H9 (cell line): ENCODE measurements at regions not wholly inside any gene's neighbourhood (a gene's known extent, or its start where the extent isn't known, plus 50 kb on each side); places are given as distances from the start of the nearest gene placed in this dataset.

Source experiments
- DNase-seq: peaks from one replicate; pipeline ENCODE4 v3.0.0-alpha.2; 2017
- H2AFZ ChIP-seq: one replicate; pipeline ENCODE4 v1.6.1; 2013; ENCODE audit warnings: mild to moderate bottlenecking, low read length, control low read depth, moderate library complexity
- H2AK5ac ChIP-seq: 2 replicates; pipeline ENCODE4 v1.6.1; 2013; ENCODE audit warnings: low read length, control low read depth, mixed read lengths; ENCODE audit not compliant: insufficient read length
- H2BK120ac ChIP-seq: one replicate; pipeline ENCODE4 v1.6.1; 2013; ENCODE audit warnings: low read depth, mild to moderate bottlenecking, low read length, control low read depth, inconsistent platforms; ENCODE audit not compliant: poor library complexity, severe bottlenecking
- H2BK12ac ChIP-seq: 2 replicates; pipeline ENCODE4 v1.6.1; 2013; ENCODE audit warnings: low read length, control low read depth, mixed read lengths, low read depth; ENCODE audit not compliant: insufficient read length
- H2BK15ac ChIP-seq: 2 replicates; pipeline ENCODE4 v1.6.1; 2013; ENCODE audit warnings: low read depth, low read length, control low read depth
- H2BK20ac ChIP-seq: one replicate; pipeline ENCODE4 v1.6.1; 2013; ENCODE audit warnings: low read depth, mild to moderate bottlenecking, low read length, control low read depth, inconsistent platforms; ENCODE audit not compliant: poor library complexity, severe bottlenecking
- H2BK5ac ChIP-seq: 2 replicates; pipeline ENCODE4 v1.6.1; 2013; ENCODE audit warnings: low read length, control low read depth, mixed read lengths; ENCODE audit not compliant: insufficient read length
- H3K14ac ChIP-seq: 2 replicates; pipeline ENCODE4 v1.6.1; 2013; ENCODE audit warnings: low read length, control low read depth; ENCODE audit not compliant: insufficient read depth
- H3K18ac ChIP-seq: 2 replicates; pipeline ENCODE4 v1.6.1; 2013; ENCODE audit warnings: low read depth, mild to moderate bottlenecking, mixed read lengths, low read length, control low read depth; ENCODE audit not compliant: insufficient read length
- H3K23ac ChIP-seq: 2 replicates; pipeline ENCODE4 v1.6.1; 2013; ENCODE audit warnings: low read length, control low read depth, mixed read lengths, low read depth; ENCODE audit not compliant: insufficient read length
- H3K23me2 ChIP-seq: 2 replicates; pipeline ENCODE4 v1.6.1; 2013; ENCODE audit warnings: low read depth, mild to moderate bottlenecking, mixed read lengths, low read length, control low read depth; ENCODE audit not compliant: insufficient read length, poor library complexity, severe bottlenecking
- H3K27ac ChIP-seq: 2 replicates; pipeline ENCODE4 v1.5.1; 2013; ENCODE audit warnings: low read length, control low read depth, mixed read lengths, low read depth; ENCODE audit not compliant: insufficient read length
- H3K27me3 ChIP-seq: 2 replicates; pipeline ENCODE4 v1.6.1; 2013; ENCODE audit warnings: low read length, control low read depth, inconsistent platforms; ENCODE audit not compliant: insufficient read depth
- H3K4ac ChIP-seq: 2 replicates; pipeline ENCODE4 v1.6.1; 2013; ENCODE audit warnings: low read depth, mild to moderate bottlenecking, control low read depth, inconsistent platforms, low read length, moderate library complexity
- H3K4me1 ChIP-seq: 2 replicates; pipeline ENCODE4 v1.6.1; 2013; ENCODE audit warnings: low read length, control low read depth, inconsistent platforms; ENCODE audit not compliant: insufficient read depth
- H3K4me2 ChIP-seq: 2 replicates; pipeline ENCODE4 v1.6.1; 2013; ENCODE audit warnings: low read length, control low read depth, mixed read lengths; ENCODE audit not compliant: insufficient read length, insufficient read depth
- H3K56ac ChIP-seq: 2 replicates; pipeline ENCODE4 v1.6.1; 2013; ENCODE audit warnings: low read depth, mild to moderate bottlenecking, mixed read lengths, low read length, control low read depth; ENCODE audit not compliant: insufficient read length
- H3K79me1 ChIP-seq: 2 replicates; pipeline ENCODE4 v1.6.1; 2013; ENCODE audit warnings: low read depth, mild to moderate bottlenecking, moderate library complexity, low read length, control low read depth, inconsistent platforms; ENCODE audit not compliant: insufficient read depth, poor library complexity, severe bottlenecking
- H3K79me2 ChIP-seq: 2 replicates; pipeline ENCODE4 v1.6.1; 2013; ENCODE audit warnings: low read length, control low read depth, inconsistent platforms; ENCODE audit not compliant: insufficient read depth
- H3K9ac ChIP-seq: 2 replicates; pipeline ENCODE4 v1.6.1; 2013; ENCODE audit warnings: low read length, control low read depth, mixed read lengths; ENCODE audit not compliant: insufficient read length; ENCODE audit errors: extremely low read depth
- H3K9me3 ChIP-seq: one replicate; pipeline ENCODE4 v1.6.1; 2013; ENCODE audit warnings: low read depth, low read length, inconsistent platforms; ENCODE audit not compliant: control insufficient read depth
- H3T11ph ChIP-seq: one replicate; pipeline ENCODE4 v1.6.1; 2013; ENCODE audit warnings: mild to moderate bottlenecking, low read length, control low read depth, inconsistent platforms
- H4K20me1 ChIP-seq: one replicate; pipeline ENCODE4 v1.6.1; 2013; ENCODE audit not compliant: control insufficient read depth, insufficient read length, insufficient read depth
- H4K5ac ChIP-seq: 2 replicates; pipeline ENCODE4 v1.6.1; 2013; ENCODE audit warnings: low read depth, mild to moderate bottlenecking, mixed read lengths, low read length, control low read depth; ENCODE audit not compliant: insufficient read length
- H4K8ac ChIP-seq: replicated peaks from 2 replicates; pipeline ENCODE4 v1.6.1; 2013; ENCODE audit warnings: low read length, control low read depth, mixed read lengths, low read depth; ENCODE audit not compliant: insufficient read length
- H4K91ac ChIP-seq: 2 replicates; pipeline ENCODE4 v1.6.1; 2013; ENCODE audit warnings: low read depth, mild to moderate bottlenecking, moderate library complexity, mixed read lengths, low read length, control low read depth; ENCODE audit not compliant: insufficient read length
- H3K27ac Mint-ChIP-seq, 3 experiments: 2 replicates in 2 of 3; 3 replicates in 1 of 3; pipeline ENCODE4 v1.8.0; 2020 to 2021; ENCODE audit warnings: mixed read lengths in 3 of 3, mild to moderate bottlenecking in 1 of 3, moderate library complexity in 1 of 3
- H3K27me3 Mint-ChIP-seq: 2 replicates; pipeline ENCODE4 v1.8.0; 2021; ENCODE audit warnings: low read depth, mild to moderate bottlenecking, moderate library complexity, mixed read lengths
- H3K36me3 Mint-ChIP-seq, 3 experiments: 2 replicates in 2 of 3; 3 replicates in 1 of 3; pipeline ENCODE4 v1.8.0; 2020 to 2021; ENCODE audit warnings: low read depth in 3 of 3, mixed read lengths in 3 of 3; ENCODE audit not compliant: insufficient read depth in 1 of 3
- H3K4me1 Mint-ChIP-seq, 2 experiments: 2 replicates each; pipeline ENCODE4 v1.8.0; 2020; ENCODE audit warnings: mixed read lengths in 2 of 2
- H3K4me3 Mint-ChIP-seq, 2 experiments: 2 replicates in 1 of 2; 3 replicates in 1 of 2; pipeline ENCODE4 v1.8.0; 2020 to 2021; ENCODE audit warnings: mild to moderate bottlenecking in 2 of 2, mixed read lengths in 2 of 2, moderate library complexity in 1 of 2
- H3K9me3 Mint-ChIP-seq, 2 experiments: 2 replicates in 1 of 2; 3 replicates in 1 of 2; pipeline ENCODE4 v1.8.0; 2020; ENCODE audit warnings: mild to moderate bottlenecking in 2 of 2, mixed read lengths in 2 of 2, moderate library complexity in 1 of 2
- CTCF ChIP-seq: fragments of 200-600 bp; sonication (generic); conservative IDR thresholded peaks from 3 replicates; pipeline ENCODE4 v1.8.0; 2021; ENCODE audit warnings: antibody characterized with exemption, mild to moderate bottlenecking
- WGBS: extraction: QIAGEN DNeasy Blood & Tissue Kit; methylation state at CpG from one replicate; pipeline ENCODE4 v1.1.7; 2013; ENCODE audit warnings: missing lambda C conversion rate, low lambda C conversion rate, mixed read lengths; ENCODE audit not compliant: insufficient read length; ENCODE audit errors: extremely low coverage; 5-methylcytosine and 5-hydroxymethylcytosine counted together

GRCh38 chr9:90167914-90168313 lies 474.7 kb downstream of the DIRAS2 start:
- DNase-seq = no peak
- Histone ChIP-seq H2BK120ac (peak overlapping the region; percentile 69), H3K79me1 (no peaks in the 10 kb centered on the region), H3K14ac (no peak overlapping the region), H2AFZ (no peak overlapping the region), H2BK12ac (no peak overlapping the region), H3K23ac (no peak overlapping the region), H3K27ac (no peak overlapping the region), H3K18ac (no peak overlapping the region), H3K9ac (no peak overlapping the region), H3K56ac (no peak overlapping the region), H3K4ac (no peak overlapping the region), H3K9me3 (no peaks in the 10 kb centered on the region), H3K4me2 (no peak overlapping the region), H4K5ac (no peak overlapping the region), H2BK5ac (no peak overlapping the region), H4K91ac (no peak overlapping the region), H3K23me2 (no peaks in the 10 kb centered on the region), H2BK20ac (no peak overlapping the region), H2BK15ac (no peak overlapping the region), H3K4me1 (no peaks in the 10 kb centered on the region; the same call in 1 of the 2 replicates), H4K8ac (no peak overlapping the region), H3K27me3 (no peaks in the 10 kb centered on the region), H3T11ph (no peak overlapping the region), H4K20me1 (no peaks in the 10 kb centered on the region), H2AK5ac (no peak overlapping the region), H3K79me2 (no peaks in the 10 kb centered on the region)
- no CpG with 5 or more reads among the region's 2 CpGs for WGBS
- Mint-ChIP-seq H3K27me3 (no peaks in the 10 kb centered on the region), H3K4me3 (no peak overlapping the region), H3K27ac (no peak overlapping the region; a peak in 1 of 7 replicates), H3K4me1 (peaks cover 11 to 13% of the 10 kb centered on the region in 2 experiments), H3K9me3 (peaks cover 0 to 3% of the 10 kb centered on the region in 2 experiments; a peak in 1 of 5 replicates), H3K36me3 (no peaks in the 10 kb centered on the region; a peak in 1 of 7 replicates)
- no peak for TF ChIP-seq CTCF
